A549 (cell line): ENCODE measurements at regions not wholly inside any gene's neighbourhood (a gene's known extent, or its start where the extent isn't known, plus 50 kb on each side); places are given as distances from the start of the nearest gene placed in this dataset.

Experiments
- ATAC-seq, 2 experiments: fragments of 200-7000 bp in 1 of 2; fragments of >200 bp in 1 of 2; cut with Nextera tagmentation in 1 of 2; cut with Tn5 transposase in 1 of 2; 3 replicates each; pipeline versions ENCODE4 v1.8.0 to v1.9.1; 2018 to 2020; ENCODE audit warnings: mild to moderate bottlenecking in 1 of 2, moderate library complexity in 1 of 2
- CTCF ChIA-PET: fragments of 300-600 bp; sonication (Branson Sonifier 250); formaldehyde crosslinking; extraction: SDS; loops from one replicate; lab custom pipeline; 2021; ENCODE audit warnings: antibody characterized with exemption, inconsistent platforms; lab: Yijun Ruan, JAX
- POLR2A ChIA-PET: fragments of 350-600 bp; formaldehyde crosslinking; extraction: SDS; loops from one replicate; lab custom pipeline; 2021; ENCODE audit warnings: antibody characterized with exemption, inconsistent platforms; lab: Yijun Ruan, JAX
- DNase-seq, 2 experiments: peaks; one replicate each; pipeline versions ENCODE4 v3.0.0 to v3.0.0-alpha.2; 2011 to 2016; ENCODE audit warnings: low read depth in 1 of 2, low spot score in 1 of 2
- FAIRE-seq: peaks from 2 replicates; lab custom pipeline; 2011; peaks lifted over from hg19 to GRCh38; lab: Jason Lieb, UNC
- H3K27ac ChIP-seq, 2 experiments: fragments of >200 bp; sonication (Bioruptor Twin); formaldehyde crosslinking; 3 replicates each; pipeline ENCODE4 v1.5.1; 2016 to 2017
- H3K4me1 ChIP-seq: fragments of >200 bp; sonication (Bioruptor Twin); formaldehyde crosslinking; 3 replicates; pipeline ENCODE4 v1.6.1; 2016
- H3K4me2 ChIP-seq: fragments of >200 bp; sonication (Bioruptor Twin); formaldehyde crosslinking; 3 replicates; pipeline ENCODE4 v1.6.1; 2016
- H3K4me3 ChIP-seq: fragments of >200 bp; sonication (Bioruptor Twin); formaldehyde crosslinking; 3 replicates; pipeline ENCODE4 v1.5.1; 2016
- H3K9me3 ChIP-seq: fragments of >200 bp; sonication (Bioruptor Twin); formaldehyde crosslinking; 3 replicates; pipeline ENCODE4 v1.6.1; 2016
- CBX2 ChIP-seq: fragments of 200-600 bp; sonication (generic); IDR thresholded peaks from 2 replicates; pipeline ENCODE4 v1.6.1; 2016; ENCODE audit warnings: low read depth, mild to moderate bottlenecking, borderline replicate concordance
- CEBPB ChIP-seq, 2 experiments: fragments of >200 bp in 1 of 2; sonication (Bioruptor Twin) in 1 of 2; formaldehyde crosslinking in 1 of 2; IDR thresholded peaks; 2 replicates each; pipeline ENCODE4 v1.6.1; 2012 to 2016
- CHD2 ChIP-seq: fragments of 150-350 bp; IDR thresholded peaks from 2 replicates; pipeline ENCODE4 v1.6.1; 2014; ENCODE audit warnings: low read length; ENCODE audit not compliant: partially characterized antibody
- CHD4 ChIP-seq: fragments of 200-600 bp; sonication (generic); IDR thresholded peaks from 2 replicates; pipeline ENCODE4 v1.6.1; 2016; ENCODE audit warnings: antibody characterized with exemption, mild to moderate bottlenecking, borderline replicate concordance
- EHMT2 ChIP-seq: fragments of 200-600 bp; sonication (generic); IDR thresholded peaks from 2 replicates; pipeline ENCODE4 v1.6.1; 2016; ENCODE audit warnings: antibody characterized with exemption, low read depth, mild to moderate bottlenecking, moderate library complexity
- FOSB ChIP-seq: fragments of 250-450 bp; sonication (Bioruptor Pico); IDR thresholded peaks from 2 replicates; pipeline ENCODE4 v1.5.0; 2020; ENCODE audit warnings: mild to moderate bottlenecking, moderate library complexity
- FOSL2 ChIP-seq, 2 experiments: fragments of 450-650 bp in 1 of 2; fragments of >200 bp in 1 of 2; sonication (Bioruptor Twin) in 1 of 2; formaldehyde crosslinking; IDR thresholded peaks; 2 replicates each; pipeline versions ENCODE4 v1.5.0 to v1.6.1; 2016 to 2020; ENCODE audit warnings: mild to moderate bottlenecking in 1 of 2, moderate library complexity in 1 of 2
- GATA3 ChIP-seq: IDR thresholded peaks from 2 replicates; pipeline ENCODE4 v1.6.1; 2012; ENCODE audit warnings: borderline replicate concordance
- HOXB13 ChIP-seq: fragments of 250-450 bp; sonication (Bioruptor Pico); IDR thresholded peaks from 2 replicates; pipeline ENCODE4 v1.5.0; 2020; ENCODE audit warnings: low read depth, mild to moderate bottlenecking, moderate library complexity
- HOXB5 ChIP-seq: fragments of 250-450 bp; sonication (Bioruptor Pico); IDR thresholded peaks from 2 replicates; pipeline ENCODE4 v1.5.0; 2020; ENCODE audit warnings: mild to moderate bottlenecking, moderate library complexity
- RCOR1 ChIP-seq: fragments of 150-350 bp; IDR thresholded peaks from 2 replicates; pipeline ENCODE4 v1.6.1; 2014; ENCODE audit warnings: antibody characterized with exemption, low read length, low read depth
- RFX5 ChIP-seq: fragments of 450-650 bp; IDR thresholded peaks from 2 replicates; pipeline ENCODE4 v1.7.1; 2014; ENCODE audit warnings: antibody characterized with exemption, mild to moderate bottlenecking, moderate library complexity
- SMC3 ChIP-seq: fragments of >200 bp; sonication (Bioruptor Twin); formaldehyde crosslinking; IDR thresholded peaks from 3 replicates; pipeline ENCODE4 v1.6.1; 2018; ENCODE audit warnings: inconsistent platforms
- ZNF302 ChIP-seq: fragments of 250-450 bp; sonication (Bioruptor Pico); IDR thresholded peaks from 2 replicates; pipeline ENCODE4 v1.9.0; 2021; ENCODE audit warnings: inconsistent platforms, mild to moderate bottlenecking, moderate library complexity
- WGBS: methylation state at CpG from one replicate; pipeline ENCODE4 v1.1.6; 2017; ENCODE audit errors: missing lambda C conversion rate; 5-methylcytosine and 5-hydroxymethylcytosine counted together
- TF ChIP-seq, protein P1 (sequence below): fragments of 250-450 bp; sonication (Bioruptor Pico); IDR thresholded peaks from 2 replicates; pipeline ENCODE4 v1.5.0; 2021; ENCODE audit warnings: mild to moderate bottlenecking, moderate library complexity, borderline replicate concordance
- TF ChIP-seq, protein P2 (sequence below): IDR thresholded peaks from 2 replicates; pipeline ENCODE4 v1.6.1; 2012
- TF ChIP-seq, protein P3 (sequence below): fragments of >200 bp; sonication (Bioruptor Twin); formaldehyde crosslinking; IDR thresholded peaks from 3 replicates; pipeline ENCODE4 v1.6.1; 2016
- TF ChIP-seq, protein P4 (sequence below): fragments of 450-650 bp; IDR thresholded peaks from 2 replicates; pipeline ENCODE4 v1.6.1; 2014; ENCODE audit warnings: antibody characterized with exemption
- TF ChIP-seq, protein P5 (sequence below): fragments of 250-450 bp; sonication (Bioruptor Pico); IDR thresholded peaks from 2 replicates; pipeline ENCODE4 v1.5.0; 2020; ENCODE audit warnings: low read depth, mild to moderate bottlenecking, moderate library complexity

DNA sequence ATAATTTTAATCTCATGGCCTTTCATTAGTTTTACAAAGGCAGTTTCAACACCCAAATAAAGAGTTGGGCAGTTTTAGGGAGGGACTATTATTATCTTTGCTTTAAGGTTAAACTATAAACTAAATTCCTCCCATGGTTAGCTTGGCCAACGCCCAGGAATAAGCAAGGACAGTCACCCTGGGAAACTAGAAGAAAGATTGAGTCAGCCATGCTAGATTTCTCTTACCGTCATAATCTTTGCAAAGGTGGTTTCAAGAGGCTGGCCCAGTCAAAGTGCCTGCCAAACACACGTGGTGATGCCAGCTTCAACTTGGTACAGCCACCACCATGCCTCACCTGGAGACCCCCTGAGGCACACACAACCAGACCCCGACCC is 317.4 kb upstream of the SP8 start:
- no peak overlapping the region for H3K4me3 ChIP-seq
- 2% methylated on average over 4 of the region's 4 CpGs for WGBS
- H3K9me3 ChIP-seq: no peaks in the 10 kb centered on the region
- DNase-seq: no peak
- CTCF ChIA-PET: no interaction called here
- H3K27ac ChIP-seq: no peak overlapping the region
- no peak overlapping the region for H3K4me2 ChIP-seq
- FAIRE-seq: no peak
- TF ChIP-seq FOSL2 (IDR thresholded peaks at IDR 0.05) (no peak), FOSL2 (CRISPR knock-in tag; IDR thresholded peaks at IDR 0.05) (no peak), CEBPB (IDR thresholded peaks at IDR 0.05) (no peak), FOSB (CRISPR knock-in tag) (no peak), RFX5 (no peak)
- TF ChIP-seq, protein P1, sequence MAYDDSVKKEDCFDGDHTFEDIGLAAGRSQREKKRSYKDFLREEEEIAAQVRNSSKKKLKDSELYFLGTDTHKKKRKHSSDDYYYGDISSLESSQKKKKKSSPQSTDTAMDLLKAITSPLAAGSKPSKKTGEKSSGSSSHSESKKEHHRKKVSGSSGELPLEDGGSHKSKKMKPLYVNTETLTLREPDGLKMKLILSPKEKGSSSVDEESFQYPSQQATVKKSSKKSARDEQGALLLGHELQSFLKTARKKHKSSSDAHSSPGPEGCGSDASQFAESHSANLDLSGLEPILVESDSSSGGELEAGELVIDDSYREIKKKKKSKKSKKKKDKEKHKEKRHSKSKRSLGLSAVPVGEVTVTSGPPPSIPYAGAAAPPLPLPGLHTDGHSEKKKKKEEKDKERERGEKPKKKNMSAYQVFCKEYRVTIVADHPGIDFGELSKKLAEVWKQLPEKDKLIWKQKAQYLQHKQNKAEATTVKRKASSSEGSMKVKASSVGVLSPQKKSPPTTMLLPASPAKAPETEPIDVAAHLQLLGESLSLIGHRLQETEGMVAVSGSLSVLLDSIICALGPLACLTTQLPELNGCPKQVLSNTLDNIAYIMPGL (CRISPR knock-in tag): no peak
- TF ChIP-seq, protein P2, sequence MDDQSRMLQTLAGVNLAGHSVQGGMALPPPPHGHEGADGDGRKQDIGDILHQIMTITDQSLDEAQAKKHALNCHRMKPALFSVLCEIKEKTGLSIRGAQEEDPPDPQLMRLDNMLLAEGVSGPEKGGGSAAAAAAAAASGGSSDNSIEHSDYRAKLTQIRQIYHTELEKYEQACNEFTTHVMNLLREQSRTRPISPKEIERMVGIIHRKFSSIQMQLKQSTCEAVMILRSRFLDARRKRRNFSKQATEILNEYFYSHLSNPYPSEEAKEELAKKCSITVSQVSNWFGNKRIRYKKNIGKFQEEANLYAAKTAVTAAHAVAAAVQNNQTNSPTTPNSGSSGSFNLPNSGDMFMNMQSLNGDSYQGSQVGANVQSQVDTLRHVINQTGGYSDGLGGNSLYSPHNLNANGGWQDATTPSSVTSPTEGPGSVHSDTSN: no peak
- TF ChIP-seq, all 56 proteins: peak for 0
- no peak for ATAC-seq
- POLR2A ChIA-PET: no interaction called here
- H3K4me1 ChIP-seq: no peaks in the 10 kb centered on the region

DNA sequence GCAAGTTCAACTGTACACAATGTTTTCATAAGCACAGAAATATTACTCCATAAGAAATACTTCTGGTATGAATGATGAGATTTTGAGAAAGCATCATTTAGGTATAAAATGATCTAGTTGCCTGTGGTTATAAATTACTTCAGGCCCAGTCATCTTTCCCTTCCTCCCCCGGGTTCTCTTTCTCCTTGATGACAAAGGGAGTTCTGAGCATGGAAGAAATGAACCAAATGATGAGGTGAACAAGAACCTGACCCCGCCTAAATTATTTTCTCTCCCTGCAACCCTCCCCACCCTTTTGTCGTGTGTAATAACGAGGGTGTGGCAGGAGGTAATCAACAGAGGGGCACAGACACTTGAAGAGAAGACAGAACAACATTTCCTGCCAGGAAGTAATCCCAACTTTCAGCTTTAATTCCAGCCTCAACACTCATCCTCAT is 319.6 kb upstream of the SP8 start:
- Histone ChIP-seq H3K4me2 (no peak overlapping the region), H3K9me3 (no peaks in the 10 kb centered on the region), H3K4me3 (no peak overlapping the region), H3K27ac (no peak overlapping the region), H3K4me1 (no peaks in the 10 kb centered on the region)
- no peak for ATAC-seq
- ChIA-PET POLR2A (no interaction called here), CTCF (no interaction called here)
- FAIRE-seq: no peak
- no peak for DNase-seq
- TF ChIP-seq CBX2 (no peak), EHMT2 (no peak), HOXB13 (CRISPR knock-in tag) (no peak)
- TF ChIP-seq, all 56 proteins: peak for 0
- 3% methylated on average over 4 of the region's 4 CpGs for WGBS

DNA sequence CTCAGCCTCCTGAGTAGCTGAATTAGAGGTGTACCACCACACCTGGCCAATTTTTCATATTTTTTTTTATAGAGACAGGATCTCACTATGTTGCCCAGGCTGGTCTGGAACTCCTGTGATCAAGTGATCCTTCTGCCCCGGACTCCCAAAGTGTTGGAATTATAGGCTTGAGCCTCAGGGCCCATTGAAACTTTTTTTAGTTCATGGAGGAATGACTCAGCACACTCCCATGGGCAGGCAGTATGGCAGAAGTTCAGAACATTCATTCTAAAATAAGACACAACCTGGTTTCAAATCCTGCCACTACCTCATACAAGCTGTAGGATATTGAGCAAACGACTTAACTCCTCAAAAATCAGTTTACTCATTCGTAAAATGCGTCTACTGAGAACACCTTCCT is 320.4 kb upstream of the SP8 start:
- FAIRE-seq: no peak

More for the DNA sequence above, 320.4 kb upstream of the SP8 start:
- Histone ChIP-seq H3K4me2 (no peak overlapping the region), H3K27ac (no peak overlapping the region), H3K9me3 (no peaks in the 10 kb centered on the region), H3K4me3 (no peak overlapping the region), H3K4me1 (no peaks in the 10 kb centered on the region)
- ATAC-seq: no peak
- POLR2A ChIA-PET: no interaction called here
- DNase-seq: no peak
- WGBS: 32% methylated on average over 4 of the region's 4 CpGs
- TF ChIP-seq CHD2 (no peak), CHD4 (no peak), FOSB (CRISPR knock-in tag) (no peak), GATA3 (no peak), CEBPB (IDR thresholded peaks at IDR 0.05) (no peak), RCOR1 (no peak), HOXB5 (CRISPR knock-in tag) (no peak), ZNF302 (CRISPR knock-in tag) (no peak), RFX5 (no peak), SMC3 (no peak)
- TF ChIP-seq, protein P3, sequence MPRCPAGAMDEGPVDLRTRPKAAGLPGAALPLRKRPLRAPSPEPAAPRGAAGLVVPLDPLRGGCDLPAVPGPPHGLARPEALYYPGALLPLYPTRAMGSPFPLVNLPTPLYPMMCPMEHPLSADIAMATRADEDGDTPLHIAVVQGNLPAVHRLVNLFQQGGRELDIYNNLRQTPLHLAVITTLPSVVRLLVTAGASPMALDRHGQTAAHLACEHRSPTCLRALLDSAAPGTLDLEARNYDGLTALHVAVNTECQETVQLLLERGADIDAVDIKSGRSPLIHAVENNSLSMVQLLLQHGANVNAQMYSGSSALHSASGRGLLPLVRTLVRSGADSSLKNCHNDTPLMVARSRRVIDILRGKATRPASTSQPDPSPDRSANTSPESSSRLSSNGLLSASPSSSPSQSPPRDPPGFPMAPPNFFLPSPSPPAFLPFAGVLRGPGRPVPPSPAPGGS: no peak
- TF ChIP-seq, protein P4, sequence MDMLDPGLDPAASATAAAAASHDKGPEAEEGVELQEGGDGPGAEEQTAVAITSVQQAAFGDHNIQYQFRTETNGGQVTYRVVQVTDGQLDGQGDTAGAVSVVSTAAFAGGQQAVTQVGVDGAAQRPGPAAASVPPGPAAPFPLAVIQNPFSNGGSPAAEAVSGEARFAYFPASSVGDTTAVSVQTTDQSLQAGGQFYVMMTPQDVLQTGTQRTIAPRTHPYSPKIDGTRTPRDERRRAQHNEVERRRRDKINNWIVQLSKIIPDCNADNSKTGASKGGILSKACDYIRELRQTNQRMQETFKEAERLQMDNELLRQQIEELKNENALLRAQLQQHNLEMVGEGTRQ: no peak
- TF ChIP-seq, protein P5, sequence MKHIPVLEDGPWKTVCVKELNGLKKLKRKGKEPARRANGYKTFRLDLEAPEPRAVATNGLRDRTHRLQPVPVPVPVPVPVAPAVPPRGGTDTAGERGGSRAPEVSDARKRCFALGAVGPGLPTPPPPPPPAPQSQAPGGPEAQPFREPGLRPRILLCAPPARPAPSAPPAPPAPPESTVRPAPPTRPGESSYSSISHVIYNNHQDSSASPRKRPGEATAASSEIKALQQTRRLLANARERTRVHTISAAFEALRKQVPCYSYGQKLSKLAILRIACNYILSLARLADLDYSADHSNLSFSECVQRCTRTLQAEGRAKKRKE: no peak
- CTCF ChIA-PET: no interaction called here
